ENCODE measurements at regions not wholly inside any gene's neighbourhood (a gene's known extent, or its start where the extent isn't known, plus 50 kb on each side); places are given as distances from the start of the nearest gene placed in this dataset.

GRCh38 chr11:92329137-92329536 lies 104.5 kb downstream of the FAT3 start:
- H3K27ac ChIP-seq = no peak overlapping the region
- TF ChIP-seq HMGXB4 (CRISPR knock-in tag; IDR thresholded peaks at IDR 0.05; ENCODE audit: borderline replicate concordance) (no peak), JUN (IDR thresholded peaks at IDR 0.05) (no peak), USF2 (IDR thresholded peaks at IDR 0.05) (no peak), RARB (CRISPR knock-in tag; IDR thresholded peaks at IDR 0.05) (no peak), CHD4 (IDR thresholded peaks at IDR 0.05; ENCODE audit: borderline replicate concordance) (no peak), MAX (IDR thresholded peaks at IDR 0.05) (no peak), ZC3H11A (IDR thresholded peaks at IDR 0.05) (no peak), EHF (CRISPR knock-in tag; IDR thresholded peaks at IDR 0.05) (no peak), E2F6 (IDR thresholded peaks at IDR 0.05; ENCODE audit: borderline replicate concordance, low read depth) (no peak), BHLHE40 (IDR thresholded peaks at IDR 0.05; ENCODE audit: low read depth, low read length) (no peak), HEYL (CRISPR knock-in tag; IDR thresholded peaks at IDR 0.05) (no peak)
- 46% methylated on average over 2 of the region's 2 CpGs for WGBS (ENCODE audit: missing lambda C conversion rate)
- no peak for FAIRE-seq
- ChIA-PET POLR2A (no interaction called here), CTCF (no interaction called here)
- no peak overlapping the region for H3K4me2 ChIP-seq
- no peaks in the 10 kb centered on the region for H3K9me3 ChIP-seq
- peaks cover 10% of the 10 kb centered on the region for H3K4me1 ChIP-seq
- H3K4me3 ChIP-seq = no peak overlapping the region
- ATAC-seq = no peak
- no peak for DNase-seq (ENCODE audit: low read depth in 1 of 2, low spot score in 1 of 2)

GRCh38 chr11:92329646-92330045 lies 105.0 kb downstream of the FAT3 start:
- Histone ChIP-seq H3K4me1 (peaks cover 10% of the 10 kb centered on the region), H3K4me3 (no peak overlapping the region), H3K4me2 (peak overlapping the region; percentile 67), H3K9me3 (no peaks in the 10 kb centered on the region), H3K27ac (no peak overlapping the region)
- DNase-seq (ENCODE audit: low read depth in 1 of 2, low spot score in 1 of 2) (no peak), ATAC-seq (peak; percentile 56 to 66; a peak in 3 of 6 replicates), FAIRE-seq (no peak)
- WGBS (ENCODE audit: missing lambda C conversion rate) = 4% methylated on average over 2 of the region's 2 CpGs
- TF ChIP-seq MAFK (IDR thresholded peaks at IDR 0.05; ENCODE audit: partially characterized antibody) = no peak
- no peak for TF ChIP-seq CBX8 (IDR thresholded peaks at IDR 0.05)
- no peak for TF ChIP-seq HMGXB4 (CRISPR knock-in tag; IDR thresholded peaks at IDR 0.05; ENCODE audit: borderline replicate concordance)
- TF ChIP-seq CHD4 (IDR thresholded peaks at IDR 0.05; ENCODE audit: borderline replicate concordance) = no peak
- no peak for TF ChIP-seq KDM5A (IDR thresholded peaks at IDR 0.05)
- TF ChIP-seq MAX (IDR thresholded peaks at IDR 0.05) = no peak
- no peak for TF ChIP-seq SREBF2 (IDR thresholded peaks at IDR 0.05)
- TF ChIP-seq PBX3 (IDR thresholded peaks at IDR 0.05) = no peak
- no peak for TF ChIP-seq RFX5 (IDR thresholded peaks at IDR 0.05)
- no peak for TF ChIP-seq CBX2 (IDR thresholded peaks at IDR 0.05; ENCODE audit: borderline replicate concordance, low read depth)
- no peak for TF ChIP-seq PHF8 (IDR thresholded peaks at IDR 0.05; ENCODE audit: borderline replicate concordance, low read depth)
- TF ChIP-seq HOXA7 (CRISPR knock-in tag; IDR thresholded peaks at IDR 0.05) = no peak
- no peak for TF ChIP-seq ATOH8 (CRISPR knock-in tag; IDR thresholded peaks at IDR 0.05; ENCODE audit: low read depth)
- TF ChIP-seq RAD21 (conservative IDR thresholded peaks at IDR 0.05 in 1 of 2, IDR thresholded peaks at IDR 0.05 in 1 of 2) = no peak
- no peak for TF ChIP-seq ZNF302 (CRISPR knock-in tag; IDR thresholded peaks at IDR 0.05)
- TF ChIP-seq EHF (CRISPR knock-in tag; IDR thresholded peaks at IDR 0.05) = no peak
- POLR2A ChIA-PET = no interaction called here
- CTCF ChIA-PET = no interaction called here
